ENCODE measurements at regions not wholly inside any gene's neighbourhood (a gene's known extent, or its start where the extent isn't known, plus 50 kb on each side); places are given as distances from the start of the nearest gene placed in this dataset.
"Not testable (repeated sequence)": the region's sequence is repeated elsewhere in the genome, so short reads cannot be mapped to it uniquely, and the experiment has no call there.

DNA sequence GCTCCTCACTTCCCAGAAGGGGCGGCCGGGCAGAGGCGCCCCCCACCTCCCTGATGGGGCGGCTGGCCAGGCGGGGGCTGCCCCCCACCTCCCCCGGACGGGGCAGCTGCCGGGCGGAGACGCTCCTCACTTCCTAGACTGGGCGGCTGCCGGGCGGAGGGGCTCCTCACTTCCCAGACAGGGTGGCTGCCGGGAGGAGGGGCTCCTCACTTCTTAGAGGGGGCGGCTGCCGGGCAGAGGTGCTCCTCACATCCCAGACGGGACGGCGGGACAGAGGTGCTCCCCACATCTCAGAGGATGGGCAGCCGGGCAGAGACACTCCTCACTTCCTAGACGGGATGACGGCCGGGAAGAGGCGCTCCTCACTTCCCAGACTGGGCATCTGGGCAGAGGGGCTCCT is 534.0 kb upstream of the FAM98A start:
- TF ChIP-seq, protein P1, sequence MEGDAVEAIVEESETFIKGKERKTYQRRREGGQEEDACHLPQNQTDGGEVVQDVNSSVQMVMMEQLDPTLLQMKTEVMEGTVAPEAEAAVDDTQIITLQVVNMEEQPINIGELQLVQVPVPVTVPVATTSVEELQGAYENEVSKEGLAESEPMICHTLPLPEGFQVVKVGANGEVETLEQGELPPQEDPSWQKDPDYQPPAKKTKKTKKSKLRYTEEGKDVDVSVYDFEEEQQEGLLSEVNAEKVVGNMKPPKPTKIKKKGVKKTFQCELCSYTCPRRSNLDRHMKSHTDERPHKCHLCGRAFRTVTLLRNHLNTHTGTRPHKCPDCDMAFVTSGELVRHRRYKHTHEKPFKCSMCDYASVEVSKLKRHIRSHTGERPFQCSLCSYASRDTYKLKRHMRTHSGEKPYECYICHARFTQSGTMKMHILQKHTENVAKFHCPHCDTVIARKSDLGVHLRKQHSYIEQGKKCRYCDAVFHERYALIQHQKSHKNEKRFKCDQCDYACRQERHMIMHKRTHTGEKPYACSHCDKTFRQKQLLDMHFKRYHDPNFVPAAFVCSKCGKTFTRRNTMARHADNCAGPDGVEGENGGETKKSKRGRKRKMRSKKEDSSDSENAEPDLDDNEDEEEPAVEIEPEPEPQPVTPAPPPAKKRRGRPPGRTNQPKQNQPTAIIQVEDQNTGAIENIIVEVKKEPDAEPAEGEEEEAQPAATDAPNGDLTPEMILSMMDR (IDR thresholded peaks at IDR 0.05) = not testable (repeated sequence)
- TF ChIP-seq POLR2A (IDR thresholded peaks at IDR 0.05) = not testable (repeated sequence)

Data from uterus (tissue), 2 donors.